ENCODE measurements at regions not wholly inside any gene's neighbourhood (a gene's known extent, or its start where the extent isn't known, plus 50 kb on each side); places are given as distances from the start of the nearest gene placed in this dataset.
"Not testable (repeated sequence)": the region's sequence is repeated elsewhere in the genome, so short reads cannot be mapped to it uniquely, and the experiment has no call there.

DNA sequence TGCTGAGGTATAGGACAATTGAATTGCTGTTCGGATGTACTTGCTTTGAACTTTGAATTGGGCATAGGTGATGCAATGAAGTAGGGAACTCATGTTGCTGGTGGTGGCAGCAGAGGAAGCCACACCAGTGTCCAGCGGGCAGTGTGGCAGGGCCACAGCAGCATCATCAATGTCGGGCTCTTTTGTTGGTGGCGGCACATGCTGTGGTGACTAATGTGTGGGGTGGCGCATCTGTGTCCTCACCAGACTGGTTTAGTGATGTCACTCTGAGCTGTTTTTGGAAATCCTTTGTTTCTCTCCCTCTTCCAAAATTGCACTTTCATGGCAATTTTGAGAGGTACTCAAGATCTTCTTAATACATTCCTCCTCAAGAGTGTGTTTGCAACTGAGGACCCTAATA, 187.6 kb downstream of the ETNK1 start:
- ATAC-seq = no peak
- DNase-seq = no peak
- TF ChIP-seq, protein P1, sequence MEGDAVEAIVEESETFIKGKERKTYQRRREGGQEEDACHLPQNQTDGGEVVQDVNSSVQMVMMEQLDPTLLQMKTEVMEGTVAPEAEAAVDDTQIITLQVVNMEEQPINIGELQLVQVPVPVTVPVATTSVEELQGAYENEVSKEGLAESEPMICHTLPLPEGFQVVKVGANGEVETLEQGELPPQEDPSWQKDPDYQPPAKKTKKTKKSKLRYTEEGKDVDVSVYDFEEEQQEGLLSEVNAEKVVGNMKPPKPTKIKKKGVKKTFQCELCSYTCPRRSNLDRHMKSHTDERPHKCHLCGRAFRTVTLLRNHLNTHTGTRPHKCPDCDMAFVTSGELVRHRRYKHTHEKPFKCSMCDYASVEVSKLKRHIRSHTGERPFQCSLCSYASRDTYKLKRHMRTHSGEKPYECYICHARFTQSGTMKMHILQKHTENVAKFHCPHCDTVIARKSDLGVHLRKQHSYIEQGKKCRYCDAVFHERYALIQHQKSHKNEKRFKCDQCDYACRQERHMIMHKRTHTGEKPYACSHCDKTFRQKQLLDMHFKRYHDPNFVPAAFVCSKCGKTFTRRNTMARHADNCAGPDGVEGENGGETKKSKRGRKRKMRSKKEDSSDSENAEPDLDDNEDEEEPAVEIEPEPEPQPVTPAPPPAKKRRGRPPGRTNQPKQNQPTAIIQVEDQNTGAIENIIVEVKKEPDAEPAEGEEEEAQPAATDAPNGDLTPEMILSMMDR (IDR thresholded peaks at IDR 0.05) = no peak
- H3K4me1 ChIP-seq (ENCODE audit: low read depth) = no peaks in the 10 kb centered on the region
- no peak overlapping the region for H3K4me3 ChIP-seq
- H3K36me3 ChIP-seq (ENCODE audit: low read depth) = no peaks in the 10 kb centered on the region
- H3K9me3 ChIP-seq = no peaks in the 10 kb centered on the region
- intact Hi-C loops (cut with DNase I, micrococcal nuclease) = no loop called here

- TF ChIP-seq, protein P1 (IDR thresholded peaks at IDR 0.05) = no peak
- DNase-seq = no peak
Measured at GRCh38 chr12:22821985-22822384, 197.0 kb downstream of the ETNK1 start.

DNA sequence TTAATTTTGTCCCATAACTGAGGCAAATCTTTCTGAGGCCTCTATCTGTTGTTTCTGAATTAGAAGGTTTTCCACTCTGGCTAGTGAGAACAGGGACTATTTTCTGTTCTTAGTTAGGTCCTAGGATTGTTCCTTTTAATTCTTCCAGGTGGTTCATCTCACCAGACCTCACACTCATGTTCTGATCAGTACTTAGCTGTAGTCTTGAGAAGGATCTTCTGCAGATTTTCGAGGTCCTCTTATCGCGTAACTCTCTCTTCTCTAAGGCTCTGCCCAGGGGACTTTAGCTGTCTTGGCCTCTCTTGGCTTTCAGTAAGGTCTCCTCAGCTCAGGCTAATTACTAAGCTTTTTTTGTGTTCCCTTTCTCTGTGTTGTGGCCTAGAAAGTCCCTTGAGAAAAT, 201.1 kb downstream of the ETNK1 start:
- H3K36me3 ChIP-seq (ENCODE audit: low read depth) = no peaks in the 10 kb centered on the region
- TF ChIP-seq, protein P1 (IDR thresholded peaks at IDR 0.05) = no peak
- no peak for ATAC-seq

More at GRCh38 chr12:22821985-22822384, 197.0 kb downstream of the ETNK1 start:
- intact Hi-C loops (cut with DNase I, micrococcal nuclease) = no loop called here
- Histone ChIP-seq H3K4me3 (no peak overlapping the region), H3K9me3 (no peaks in the 10 kb centered on the region), H3K4me1 (ENCODE audit: low read depth) (no peaks in the 10 kb centered on the region), H3K36me3 (ENCODE audit: low read depth) (no peaks in the 10 kb centered on the region)
- ATAC-seq = no peak

GRCh38 chr12:22826446-22826981, 201.5 kb downstream of the ETNK1 start:
- DNase-seq = not testable (repeated sequence)

More for the DNA sequence above, 201.1 kb downstream of the ETNK1 start:
- no peaks in the 10 kb centered on the region for H3K4me1 ChIP-seq (ENCODE audit: low read depth)
- H3K4me3 ChIP-seq = no peak overlapping the region
- H3K9me3 ChIP-seq = no peaks in the 10 kb centered on the region
- intact Hi-C loops (cut with DNase I, micrococcal nuclease) = no loop called here
- DNase-seq = no peak

DNA sequence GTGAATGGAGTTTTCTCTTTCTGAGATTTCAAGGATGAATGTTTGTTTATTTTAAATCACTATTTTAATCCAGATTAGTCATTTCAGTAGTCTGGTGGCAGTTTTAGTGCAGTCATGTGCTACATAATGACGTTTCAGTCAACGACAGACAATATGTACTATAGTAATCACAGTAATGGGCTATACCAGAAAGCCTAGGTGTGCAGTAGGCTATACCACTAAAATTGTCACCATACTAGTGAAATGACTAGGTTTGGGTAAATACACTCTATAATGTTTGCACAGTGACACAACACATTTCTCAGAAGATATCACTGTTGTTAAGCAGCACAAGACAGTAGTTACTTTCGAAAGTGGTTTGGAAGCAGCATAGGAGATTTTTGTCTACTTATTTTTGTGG, 203.1 kb downstream of the ETNK1 start:
- intact Hi-C loops (cut with DNase I, micrococcal nuclease) = no loop called here
- H3K9me3 ChIP-seq = no peaks in the 10 kb centered on the region
- TF ChIP-seq, protein P1 (IDR thresholded peaks at IDR 0.05) = no peak
- H3K4me1 ChIP-seq (ENCODE audit: low read depth) = no peaks in the 10 kb centered on the region
- H3K4me3 ChIP-seq = no peak overlapping the region
- DNase-seq (no peak), ATAC-seq (no peak)
- H3K36me3 ChIP-seq (ENCODE audit: low read depth) = no peaks in the 10 kb centered on the region

More at GRCh38 chr12:22826446-22826981, 201.5 kb downstream of the ETNK1 start:
- H3K36me3 ChIP-seq (ENCODE audit: low read depth); H3K4me1 ChIP-seq (ENCODE audit: low read depth); ATAC-seq; intact Hi-C loops (cut with DNase I, micrococcal nuclease); H3K9me3 ChIP-seq; H3K4me3 ChIP-seq: not testable (repeated sequence)

DNA sequence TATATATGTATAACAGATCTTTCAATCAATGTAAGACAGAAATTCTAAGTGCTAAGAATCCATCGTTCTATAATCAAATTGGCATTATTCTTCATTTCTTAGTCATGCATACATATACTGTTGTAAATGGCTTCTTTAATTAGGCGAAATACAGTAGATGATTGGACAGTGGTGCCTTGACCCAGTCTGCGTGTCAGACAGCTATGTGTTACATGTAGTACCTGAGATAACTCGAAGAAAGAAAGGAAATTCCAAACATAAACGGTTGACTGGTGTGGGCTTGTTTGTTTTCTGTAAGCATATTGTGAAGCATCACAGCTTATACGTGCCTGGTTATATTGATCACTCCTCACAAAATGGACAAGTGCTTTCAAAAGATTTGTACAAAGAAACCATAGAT, 210.5 kb downstream of the ETNK1 start:
- DNase-seq (no peak), ATAC-seq (no peak)
- no peak overlapping the region for H3K4me3 ChIP-seq
- TF ChIP-seq, protein P1 (IDR thresholded peaks at IDR 0.05) = no peak
- intact Hi-C loops (cut with DNase I, micrococcal nuclease) = no loop called here
- no peaks in the 10 kb centered on the region for H3K36me3 ChIP-seq (ENCODE audit: low read depth)
- H3K4me1 ChIP-seq (ENCODE audit: low read depth) = no peaks in the 10 kb centered on the region
- H3K9me3 ChIP-seq = no peaks in the 10 kb centered on the region
